GM21423 (cell line): ENCODE measurements at regions not wholly inside any gene's neighbourhood (a gene's known extent, or its start where the extent isn't known, plus 50 kb on each side); places are given as distances from the start of the nearest gene placed in this dataset.

ENCODE experiments used
- ATAC-seq: cut with Tn5 transposase; IDR thresholded peaks from one replicate; pipeline ENCODE4 v1.9.1; 2021; ENCODE audit warnings: mild to moderate bottlenecking, moderate library complexity; ENCODE audit not compliant: unreplicated experiment

DNA sequence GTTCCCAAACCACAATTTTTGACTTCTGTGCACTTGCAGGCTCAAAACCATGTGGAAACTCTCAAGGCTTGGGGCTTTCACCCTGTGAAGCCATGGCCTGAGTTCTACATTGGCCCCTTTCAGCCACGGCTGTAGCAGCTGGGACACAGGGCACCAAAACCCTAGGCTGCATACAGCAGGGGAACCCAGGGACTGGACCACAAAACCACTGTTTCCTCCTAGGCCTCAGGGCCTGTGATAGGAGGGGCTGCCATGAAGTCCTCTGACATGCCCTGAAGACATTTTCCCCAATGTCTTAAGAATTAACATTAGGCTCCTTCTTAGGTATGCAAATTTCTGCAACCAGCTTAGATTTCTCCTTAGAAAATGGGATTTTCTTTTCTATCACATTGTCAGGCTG is 312.1 kb upstream of the TUSC1 start:
- ATAC-seq: no peak

- no peak for ATAC-seq
Observed at GRCh38 chr9:25975667-25976066, 297.4 kb upstream of the TUSC1 start.

- no peak for ATAC-seq
Observed at GRCh38 chr9:25964239-25964638, 286.0 kb upstream of the TUSC1 start.

- no peak for ATAC-seq
Observed at GRCh38 chr9:25960178-25960577, 281.9 kb upstream of the TUSC1 start.

DNA sequence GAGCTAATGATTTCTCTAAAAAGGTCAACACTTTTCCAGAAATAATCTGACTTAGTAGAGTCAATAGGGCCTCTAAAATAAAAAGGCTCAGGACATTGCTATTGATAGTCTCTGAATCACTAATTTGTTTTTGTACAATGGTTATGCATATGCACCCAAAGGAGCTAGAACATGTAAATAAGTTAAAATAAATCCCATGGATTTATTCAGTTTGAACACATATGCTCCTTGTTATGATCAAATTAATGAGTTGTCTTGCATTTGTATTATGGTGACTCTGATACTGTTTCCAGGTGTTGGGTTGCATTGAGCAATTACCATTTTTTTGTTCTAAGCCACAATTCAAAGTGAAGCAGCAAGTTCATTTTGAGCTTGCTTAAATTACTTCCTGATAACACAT is 276.0 kb upstream of the TUSC1 start:
- ATAC-seq: no peak

DNA sequence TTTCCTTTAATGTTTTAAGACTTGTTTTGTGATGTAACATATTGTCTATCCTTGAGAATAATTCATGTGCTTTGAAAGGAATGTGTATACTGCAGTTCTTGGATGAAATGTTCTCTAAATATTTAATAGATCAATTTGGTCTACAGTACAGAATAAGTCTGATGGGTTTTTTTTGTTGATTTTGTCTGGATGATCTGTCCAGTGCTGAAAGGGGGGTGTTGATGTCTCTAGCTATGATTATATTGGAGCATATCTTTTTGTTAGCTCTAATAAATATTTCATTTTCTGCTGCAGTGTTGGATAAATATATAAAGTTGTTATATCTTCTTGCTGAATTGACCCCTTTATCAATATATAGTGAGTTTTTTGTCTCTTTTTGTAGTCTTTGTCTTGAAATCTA is 269.9 kb upstream of the TUSC1 start:
- ATAC-seq: no peak

DNA sequence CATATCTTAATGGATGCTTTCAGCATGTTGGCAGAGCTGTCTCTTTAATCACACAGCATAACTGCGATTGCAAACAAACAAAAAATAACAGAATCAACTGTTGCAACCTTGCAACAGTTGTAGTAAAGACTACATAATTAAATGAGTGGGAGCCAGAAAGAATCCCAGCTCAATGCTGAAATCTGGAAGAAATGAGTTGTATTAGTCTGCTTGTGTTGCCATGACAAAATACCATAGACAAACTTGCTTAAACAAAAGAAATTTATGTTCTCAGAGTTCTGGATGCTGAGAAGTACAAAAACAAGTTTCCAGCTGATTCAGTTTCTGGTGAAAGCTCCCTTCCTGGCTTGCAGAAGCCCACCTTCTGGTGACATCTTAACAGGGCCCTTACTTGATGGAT is 260.9 kb upstream of the TUSC1 start:
- ATAC-seq: no peak

DNA sequence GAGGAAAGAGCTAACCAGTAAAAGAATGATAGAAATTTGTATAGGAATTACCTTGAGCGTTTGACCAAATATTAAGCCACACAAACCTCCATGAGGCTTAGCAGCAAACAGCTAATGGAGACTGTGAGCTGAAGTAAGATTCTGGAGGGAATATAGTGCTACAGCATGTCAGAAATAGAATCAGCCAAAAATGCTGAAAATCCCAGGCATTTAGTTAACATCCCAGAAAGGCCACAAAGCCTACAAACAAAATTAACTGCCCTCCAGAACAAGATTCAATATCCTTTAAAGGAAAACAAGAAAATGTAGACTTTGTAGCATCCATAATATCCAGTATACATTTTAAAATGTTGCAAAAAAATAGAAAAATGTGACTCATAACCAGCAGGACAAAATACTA is 257.8 kb upstream of the TUSC1 start:
- ATAC-seq: no peak

DNA sequence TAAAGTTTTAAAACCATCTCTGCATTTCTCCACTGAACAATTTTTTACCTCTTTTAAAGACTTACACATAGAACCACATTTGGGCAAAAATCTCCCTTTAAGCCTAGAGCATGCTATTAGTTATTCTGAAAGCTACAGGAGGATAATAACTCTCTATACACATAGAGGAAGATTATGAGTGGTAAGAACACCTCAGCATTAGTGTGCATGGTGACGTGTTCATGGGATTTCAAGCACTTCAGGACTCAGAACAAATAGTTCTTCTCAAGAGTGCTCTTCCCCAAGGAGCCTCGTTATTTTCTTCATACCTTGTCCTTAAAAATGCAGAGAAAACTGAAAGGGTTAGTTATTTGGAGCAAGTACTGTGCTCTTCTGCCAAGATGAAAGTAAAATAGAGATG is 256.9 kb upstream of the TUSC1 start:
- ATAC-seq: no peak

DNA sequence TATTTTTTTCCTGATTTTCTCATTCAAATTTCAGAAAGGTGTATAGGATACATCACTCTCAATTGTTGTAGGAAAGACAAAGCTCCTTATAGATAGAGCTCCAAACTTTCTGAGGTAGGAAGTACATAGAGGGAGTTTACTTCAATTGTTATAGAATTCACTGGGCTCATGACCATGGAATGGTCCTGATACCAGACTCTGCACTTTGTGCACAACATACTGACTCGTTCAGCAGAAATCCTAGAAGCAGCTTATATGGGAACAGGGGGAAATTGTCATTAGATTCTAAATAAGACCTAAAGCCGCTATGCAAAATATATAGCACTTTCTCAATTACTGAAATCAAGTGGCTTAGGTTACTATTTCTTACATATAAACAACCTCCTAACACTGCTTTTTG is 240.5 kb upstream of the TUSC1 start:
- ATAC-seq: no peak

DNA sequence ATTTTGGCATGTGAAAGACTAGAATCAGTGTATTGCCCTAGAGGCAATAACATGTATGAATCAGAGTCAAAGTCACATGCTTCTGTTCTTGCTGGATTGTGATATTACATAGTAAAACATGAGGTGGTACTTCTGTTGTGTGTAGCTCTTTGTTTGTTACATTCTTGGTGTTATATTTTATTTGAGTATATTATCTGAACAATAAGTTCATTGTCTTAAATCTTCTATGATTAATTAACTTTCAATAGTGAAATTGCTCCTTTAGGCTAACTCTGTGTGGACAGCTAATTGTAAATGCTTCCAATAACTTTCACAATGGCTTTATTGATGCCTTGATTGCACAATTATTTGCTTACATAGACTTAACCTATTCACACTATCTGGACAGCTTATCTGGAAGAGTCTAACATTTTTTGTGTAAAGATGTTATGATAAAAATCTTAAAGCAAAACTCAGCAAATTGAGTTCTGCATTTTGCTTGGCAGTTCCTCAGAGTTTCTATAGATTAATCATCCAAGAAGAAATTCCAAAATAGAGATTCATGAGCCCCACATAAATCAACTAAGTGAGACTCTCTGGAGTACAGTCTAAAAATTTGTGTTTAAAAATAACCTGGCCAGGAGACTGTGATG is 239.6 kb upstream of the TUSC1 start:
- ATAC-seq: no peak

DNA sequence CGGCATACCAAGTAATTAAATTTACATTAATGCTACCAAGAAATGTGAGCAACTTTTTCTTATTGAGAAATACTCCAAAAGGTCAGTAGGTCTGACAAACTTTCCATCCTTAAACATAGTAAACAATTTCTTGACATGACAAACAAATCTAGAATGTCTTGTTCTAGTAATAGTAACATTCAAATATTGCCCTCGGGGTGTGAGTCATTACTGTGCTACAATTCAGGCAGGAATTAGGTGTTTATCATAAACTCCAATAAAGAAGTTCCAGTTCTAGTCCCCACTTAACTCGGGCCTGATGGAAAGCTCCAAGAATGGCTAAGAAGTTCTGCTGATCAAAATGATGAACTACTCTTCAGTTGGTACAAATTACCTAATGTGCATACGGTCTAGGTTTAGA is 235.6 kb upstream of the TUSC1 start:
- ATAC-seq: no peak

DNA sequence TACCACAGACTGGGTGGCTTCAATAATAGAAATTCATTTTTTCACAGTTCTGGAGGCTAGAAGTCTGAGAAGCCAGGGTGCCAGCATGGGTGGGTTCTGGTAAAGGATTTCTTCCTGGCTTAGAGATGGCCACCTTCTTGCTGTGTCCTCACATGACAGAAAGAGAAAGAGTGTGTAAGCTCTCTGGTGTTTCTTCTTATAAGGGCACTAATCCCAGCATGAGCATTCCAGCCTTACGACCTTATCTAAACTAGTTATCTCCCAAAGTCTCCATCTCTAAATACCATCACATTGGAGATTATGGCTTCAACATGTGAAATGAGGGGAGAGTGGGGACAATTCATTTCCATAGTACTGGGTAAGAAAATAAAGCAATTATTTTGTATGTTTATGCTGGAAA is 226.5 kb upstream of the TUSC1 start:
- ATAC-seq: no peak

DNA sequence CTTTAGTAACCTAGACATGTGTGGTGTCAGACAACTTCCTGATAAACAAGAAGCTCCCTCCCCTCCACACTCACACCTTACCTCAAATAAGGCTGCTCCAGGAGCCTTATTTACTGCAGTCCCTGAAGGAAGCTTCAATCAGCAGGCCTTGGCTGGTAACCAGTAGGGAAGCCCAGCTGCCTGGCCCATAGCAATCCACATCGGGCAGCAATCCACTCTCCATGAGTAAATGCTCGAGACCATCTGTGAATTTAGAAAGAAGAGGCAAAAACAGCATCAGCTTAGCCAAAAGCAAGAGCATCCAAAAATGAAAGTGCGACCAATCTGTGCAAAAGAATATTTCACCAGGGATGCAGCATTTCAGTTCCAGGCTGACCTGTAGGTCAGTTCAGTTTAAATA is 213.3 kb upstream of the TUSC1 start:
- ATAC-seq: no peak

GRCh38 chr9:25889661-25890060 is 211.4 kb upstream of the TUSC1 start:
- no peak for ATAC-seq

DNA sequence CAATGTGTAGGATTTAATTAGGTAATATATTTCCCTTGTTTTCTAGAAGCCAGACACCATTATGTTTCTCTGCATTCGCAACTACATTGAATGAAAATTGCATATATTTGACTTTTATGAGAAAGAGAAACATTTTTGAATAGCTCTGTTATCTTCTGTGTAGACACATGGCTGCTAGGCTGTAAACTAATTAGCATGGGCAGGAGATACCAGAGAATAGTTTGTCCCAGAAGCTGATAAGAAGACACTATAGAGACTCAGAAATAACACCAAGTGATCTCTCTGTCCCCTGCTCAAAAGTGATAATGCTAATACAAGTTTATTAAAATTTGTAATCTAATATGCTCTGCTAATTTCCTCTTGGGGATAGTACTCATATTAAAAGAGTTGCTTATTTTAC is 198.0 kb upstream of the TUSC1 start:
- ATAC-seq: no peak

GRCh38 chr9:25864509-25864908 is 186.3 kb upstream of the TUSC1 start:
- ATAC-seq: no peak

GRCh38 chr9:25861421-25861820 is 183.2 kb upstream of the TUSC1 start:
- ATAC-seq: no peak

- no peak for ATAC-seq
Observed at GRCh38 chr9:25857147-25857546, 178.9 kb upstream of the TUSC1 start.

DNA sequence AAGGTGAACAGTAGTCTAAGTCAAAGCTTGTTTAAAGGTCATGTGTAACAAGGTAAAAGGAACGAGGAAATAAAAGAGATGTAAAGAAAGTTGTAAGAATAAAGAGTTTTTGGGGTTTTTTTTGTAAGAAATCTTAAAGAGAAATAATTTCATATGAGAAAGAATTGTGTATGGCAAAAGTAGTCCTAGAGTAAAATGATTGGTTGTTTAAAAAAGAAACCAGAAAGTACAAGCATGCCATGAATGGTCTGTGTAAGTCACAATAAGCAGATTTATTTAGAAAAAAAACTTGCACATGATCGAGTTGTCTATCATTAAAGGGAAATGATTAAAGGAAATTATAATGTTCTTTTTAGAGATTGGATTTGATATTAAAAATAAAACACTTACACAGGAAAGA is 172.6 kb upstream of the TUSC1 start:
- ATAC-seq: no peak

DNA sequence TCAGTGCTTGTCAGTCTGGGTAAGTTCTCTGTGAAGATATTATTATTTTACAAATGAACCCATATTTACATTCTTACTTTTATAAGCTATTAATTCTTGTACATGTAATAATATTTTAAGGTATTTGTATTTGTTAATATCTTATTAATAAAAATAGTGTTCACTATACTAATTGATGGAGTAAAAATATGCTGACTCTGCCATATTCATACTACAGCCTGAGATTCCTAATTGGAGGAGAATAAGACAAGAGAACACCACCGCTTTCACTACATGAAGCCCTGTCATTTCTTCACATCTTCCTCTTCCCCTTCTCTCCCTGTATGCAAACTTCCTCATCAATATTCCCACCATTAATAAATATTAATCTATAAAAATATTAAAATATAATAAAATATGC is 167.6 kb upstream of the TUSC1 start:
- no peak for ATAC-seq

DNA sequence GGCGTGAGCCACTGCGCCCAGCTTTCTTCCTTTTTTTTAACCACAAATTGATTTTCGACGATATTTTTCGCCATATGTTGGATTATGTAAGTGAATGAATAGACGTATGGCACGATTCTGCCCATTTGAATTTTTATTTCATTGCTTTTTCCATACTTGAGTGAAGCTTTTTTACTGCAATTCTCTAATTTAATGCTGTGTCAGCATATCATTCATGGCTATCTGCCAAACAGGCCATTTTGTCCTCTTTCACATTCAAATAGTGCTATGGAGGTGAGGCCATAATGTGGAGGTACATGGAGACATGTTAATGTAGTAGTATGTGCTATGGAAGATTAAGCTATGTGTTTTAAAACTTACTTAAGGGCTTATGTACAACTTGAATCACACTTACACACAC is 152.1 kb upstream of the TUSC1 start:
- no peak for ATAC-seq

- ATAC-seq: no peak
Observed at GRCh38 chr9:25827626-25828025, 149.4 kb upstream of the TUSC1 start.

DNA sequence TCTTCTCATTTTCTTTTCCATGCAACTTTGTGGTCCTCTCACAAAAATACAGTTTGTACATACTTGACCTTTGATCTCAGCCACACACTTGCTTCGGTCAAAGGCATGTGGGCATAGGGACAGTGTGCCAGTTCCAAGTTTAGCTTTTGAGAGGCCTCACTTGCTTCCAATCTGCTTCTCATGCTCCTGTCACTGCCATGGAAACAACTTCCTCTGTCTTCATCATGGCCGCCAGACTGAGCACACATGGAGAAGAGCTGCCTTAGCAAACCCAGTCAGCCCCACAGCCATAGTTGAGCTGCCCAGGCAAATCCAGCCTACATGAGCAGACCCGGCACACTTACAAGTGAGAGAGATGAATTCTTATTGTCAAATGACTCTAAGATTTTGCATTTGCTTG is 138.2 kb upstream of the TUSC1 start:
- no peak for ATAC-seq
